ENCODE measurements at regions not wholly inside any gene's neighbourhood (a gene's known extent, or its start where the extent isn't known, plus 50 kb on each side); places are given as distances from the start of the nearest gene placed in this dataset.

GRCh38 chr4:147054228-147054872 lies 108.7 kb upstream of the TTC29 start:
- DNase-seq (ENCODE audit: low read depth in 2 of 2) = no peak

- DNase-seq (ENCODE audit: low read depth in 2 of 2) = no peak
These were observed 111.4 kb upstream of the TTC29 start for GRCh38 chr4:147056940-147057610.

GRCh38 chr4:147057611-147058190 lies 112.0 kb upstream of the TTC29 start:
- no peak for DNase-seq (ENCODE audit: low read depth in 2 of 2)

- no peak for DNase-seq (ENCODE audit: low read depth in 2 of 2)
These were observed 113.5 kb upstream of the TTC29 start for GRCh38 chr4:147059064-147059731.

GRCh38 chr4:147060151-147060931 lies 114.7 kb upstream of the TTC29 start:
- DNase-seq (ENCODE audit: low read depth in 2 of 2) = no peak

- DNase-seq (ENCODE audit: low read depth in 2 of 2) = no peak
These were observed 119.2 kb upstream of the TTC29 start for GRCh38 chr4:147064856-147065255.

- no peak for DNase-seq (ENCODE audit: low read depth in 2 of 2)
These were observed 122.9 kb upstream of the TTC29 start for GRCh38 chr4:147068564-147068963.

- no peak for DNase-seq (ENCODE audit: low read depth in 2 of 2)
These were observed 125.6 kb upstream of the TTC29 start for GRCh38 chr4:147071209-147071740.

- no peak for DNase-seq (ENCODE audit: low read depth in 2 of 2)
These were observed 130.5 kb upstream of the TTC29 start for GRCh38 chr4:147076179-147076578.

GRCh38 chr4:147076728-147077127 lies 131.1 kb upstream of the TTC29 start:
- no peak for DNase-seq (ENCODE audit: low read depth in 2 of 2)

- DNase-seq (ENCODE audit: low read depth in 2 of 2) = no peak
These were observed 132.7 kb upstream of the TTC29 start for GRCh38 chr4:147078362-147078761.

- no peak for DNase-seq (ENCODE audit: low read depth in 2 of 2)
These were observed 133.4 kb upstream of the TTC29 start for GRCh38 chr4:147078875-147079658.

GRCh38 chr4:147084861-147085260 lies 139.2 kb upstream of the TTC29 start:
- DNase-seq (ENCODE audit: low read depth in 2 of 2) = no peak

- no peak for DNase-seq (ENCODE audit: low read depth in 2 of 2)
These were observed 140.1 kb upstream of the TTC29 start for GRCh38 chr4:147085781-147086180.

- no peak for DNase-seq (ENCODE audit: low read depth in 2 of 2)
These were observed 142.5 kb upstream of the TTC29 start for GRCh38 chr4:147088146-147088545.

GRCh38 chr4:147090486-147090885 lies 144.8 kb upstream of the TTC29 start:
- no peak for DNase-seq (ENCODE audit: low read depth in 2 of 2)

- no peak for DNase-seq (ENCODE audit: low read depth in 2 of 2)
These were observed 147.5 kb upstream of the TTC29 start for GRCh38 chr4:147093206-147093605.

- no peak for DNase-seq (ENCODE audit: low read depth in 2 of 2)
These were observed 148.6 kb upstream of the TTC29 start for GRCh38 chr4:147094238-147094637.

GRCh38 chr4:147096667-147097604 lies 151.3 kb upstream of the TTC29 start:
- no peak for DNase-seq (ENCODE audit: low read depth in 2 of 2)

- DNase-seq (ENCODE audit: low read depth in 2 of 2) = no peak
These were observed 156.0 kb upstream of the TTC29 start for GRCh38 chr4:147101678-147102077.
